ENCODE measurements at regions not wholly inside any gene's neighbourhood (a gene's known extent, or its start where the extent isn't known, plus 50 kb on each side); places are given as distances from the start of the nearest gene placed in this dataset.

GRCh38 chr15:66620744-66621344 lies 55.0 kb upstream of the LCTL start:
- Histone ChIP-seq H3K4me3 (no peak overlapping the region), H3K4me1 (replicated peaks in 1 of 2; ENCODE audit: control insufficient read depth in 2 of 2, insufficient read depth in 2 of 2, low read length in 2 of 2) (peaks cover 59 to 68% of the 10 kb centered on the region in 2 experiments), H3K27me3 (ENCODE audit: control insufficient read depth in 2 of 2, insufficient read depth in 2 of 2, low read length in 2 of 2) (no peaks in the 10 kb centered on the region), H3K9me3 (replicated peaks; ENCODE audit: control insufficient read depth, insufficient read depth, low read depth, low read length) (no peaks in the 10 kb centered on the region), H4K20me1 (replicated peaks; ENCODE audit: control insufficient read depth, insufficient read depth, low read length) (peaks cover 1% of the 10 kb centered on the region; the same call in 1 of the 2 replicates), H3K27ac (ENCODE audit: extremely low read depth, low read depth, low read length) (peak overlapping the region; percentile 89), H3K9me1 (ENCODE audit: control insufficient read depth, insufficient read depth, low read length) (no peaks in the 10 kb centered on the region), H3K9ac (ENCODE audit: insufficient read depth in 1 of 2, low read depth in 2 of 2, low read length in 2 of 2) (peak overlapping the region; percentile 66 to 70; a peak in 2 of 4 replicates), H2AFZ (ENCODE audit: low read depth, low read length) (no peak overlapping the region), H3K4me2 (ENCODE audit: insufficient read depth, low read length) (no peak overlapping the region), H3K36me3 (ENCODE audit: control insufficient read depth, insufficient read depth, low read length) (peaks cover 65% of the 10 kb centered on the region), H3K79me2 (ENCODE audit: control insufficient read depth, insufficient read depth, low read length) (peaks cover 91% of the 10 kb centered on the region)
- WGBS (ENCODE audit: insufficient coverage, low coverage, missing lambda C conversion rate), result 79% methylated on average over 6 of the region's 6 CpGs
- FAIRE-seq (no peak), DNase-seq (ENCODE audit: extremely low read depth in 1 of 4, low spot score in 3 of 4) (no peak), ATAC-seq (no peak)
- intact Hi-C loops (cut with micrococcal nuclease) (loop anchor here (5.0 kb wide), 2 partner anchors 61 to 151 kb away; no protein-coding TSS in a partner anchor), in situ Hi-C loops (cut with MboI) (no loop called here)
- ChIA-PET CTCF (ENCODE audit: low intra/inter-chr PET ratio) (no interaction called here), POLR2A (interaction anchor here (0.7 to 1.4 kb wide), 3 partner anchors 15 to 119 kb away, joined by 3 read pairs; no protein-coding TSS in a partner anchor)
- BruUV-seq (replicated peaks), result no TSS peak
- no peak for TF ChIP-seq ZNF780A (CRISPR knock-in tag; IDR thresholded peaks at IDR 0.05)
- no peak for TF ChIP-seq ZNF384 (IDR thresholded peaks at IDR 0.05; ENCODE audit: low read depth, low read length)
- no peak for TF ChIP-seq MEIS2 (IDR thresholded peaks at IDR 0.05; ENCODE audit: partially characterized antibody)
- peak; percentile 93 to 97 for TF ChIP-seq KDM1A (IDR thresholded peaks at IDR 0.05)
- TF ChIP-seq, protein P1, sequence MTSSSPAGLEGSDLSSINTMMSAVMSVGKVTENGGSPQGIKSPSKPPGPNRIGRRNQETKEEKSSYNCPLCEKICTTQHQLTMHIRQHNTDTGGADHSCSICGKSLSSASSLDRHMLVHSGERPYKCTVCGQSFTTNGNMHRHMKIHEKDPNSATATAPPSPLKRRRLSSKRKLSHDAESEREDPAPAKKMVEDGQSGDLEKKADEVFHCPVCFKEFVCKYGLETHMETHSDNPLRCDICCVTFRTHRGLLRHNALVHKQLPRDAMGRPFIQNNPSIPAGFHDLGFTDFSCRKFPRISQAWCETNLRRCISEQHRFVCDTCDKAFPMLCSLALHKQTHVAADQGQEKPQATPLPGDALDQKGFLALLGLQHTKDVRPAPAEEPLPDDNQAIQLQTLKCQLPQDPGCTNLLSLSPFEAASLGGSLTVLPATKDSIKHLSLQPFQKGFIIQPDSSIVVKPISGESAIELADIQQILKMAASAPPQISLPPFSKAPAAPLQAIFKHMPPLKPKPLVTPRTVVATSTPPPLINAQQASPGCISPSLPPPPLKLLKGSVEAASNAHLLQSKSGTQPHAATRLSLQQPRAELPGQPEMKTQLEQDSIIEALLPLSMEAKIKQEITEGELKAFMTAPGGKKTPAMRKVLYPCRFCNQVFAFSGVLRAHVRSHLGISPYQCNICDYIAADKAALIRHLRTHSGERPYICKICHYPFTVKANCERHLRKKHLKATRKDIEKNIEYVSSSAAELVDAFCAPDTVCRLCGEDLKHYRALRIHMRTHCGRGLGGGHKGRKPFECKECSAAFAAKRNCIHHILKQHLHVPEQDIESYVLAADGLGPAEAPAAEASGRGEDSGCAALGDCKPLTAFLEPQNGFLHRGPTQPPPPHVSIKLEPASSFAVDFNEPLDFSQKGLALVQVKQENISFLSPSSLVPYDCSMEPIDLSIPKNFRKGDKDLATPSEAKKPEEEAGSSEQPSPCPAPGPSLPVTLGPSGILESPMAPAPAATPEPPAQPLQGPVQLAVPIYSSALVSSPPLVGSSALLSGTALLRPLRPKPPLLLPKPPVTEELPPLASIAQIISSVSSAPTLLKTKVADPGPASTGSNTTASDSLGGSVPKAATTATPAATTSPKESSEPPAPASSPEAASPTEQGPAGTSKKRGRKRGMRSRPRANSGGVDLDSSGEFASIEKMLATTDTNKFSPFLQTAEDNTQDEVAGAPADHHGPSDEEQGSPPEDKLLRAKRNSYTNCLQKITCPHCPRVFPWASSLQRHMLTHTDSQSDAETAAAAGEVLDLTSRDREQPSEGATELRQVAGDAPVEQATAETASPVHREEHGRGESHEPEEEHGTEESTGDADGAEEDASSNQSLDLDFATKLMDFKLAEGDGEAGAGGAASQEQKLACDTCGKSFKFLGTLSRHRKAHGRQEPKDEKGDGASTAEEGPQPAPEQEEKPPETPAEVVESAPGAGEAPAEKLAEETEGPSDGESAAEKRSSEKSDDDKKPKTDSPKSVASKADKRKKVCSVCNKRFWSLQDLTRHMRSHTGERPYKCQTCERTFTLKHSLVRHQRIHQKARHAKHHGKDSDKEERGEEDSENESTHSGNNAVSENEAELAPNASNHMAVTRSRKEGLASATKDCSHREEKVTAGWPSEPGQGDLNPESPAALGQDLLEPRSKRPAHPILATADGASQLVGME (CRISPR knock-in tag; IDR thresholded peaks at IDR 0.05), result no peak
- TF ChIP-seq STAG1 (CRISPR knock-in tag; IDR thresholded peaks at IDR 0.05; ENCODE audit: borderline replicate concordance), result no peak
- no peak for TF ChIP-seq RB1 (IDR thresholded peaks at IDR 0.05; ENCODE audit: low read depth)
- no peak for TF ChIP-seq CREB3 (tag; conservative IDR thresholded peaks at IDR 0.05; ENCODE audit: low read depth)
- no peak for TF ChIP-seq ZBTB5 (IDR thresholded peaks at IDR 0.05)
- TF ChIP-seq ZFPM2 (CRISPR knock-in tag; IDR thresholded peaks at IDR 0.05), result no peak
- no peak for TF ChIP-seq ETV6 (IDR thresholded peaks at IDR 0.05; ENCODE audit: borderline replicate concordance in 1 of 2, low read depth in 2 of 2, low read length in 1 of 2)
- no peak for TF ChIP-seq ETV6 (CRISPR knock-in tag; IDR thresholded peaks at IDR 0.05; ENCODE audit: borderline replicate concordance)
- TF ChIP-seq SMC3 (conservative IDR thresholded peaks at IDR 0.05; ENCODE audit: insufficient read depth, low read depth, low read length), result no peak
- peak; percentile 95 for TF ChIP-seq ADNP (tag; IDR thresholded peaks at IDR 0.05)
- peak; percentile 94 for TF ChIP-seq SMARCA5 (IDR thresholded peaks at IDR 0.05)

Measured in K562 (cell line).